ENCODE measurements at regions not wholly inside any gene's neighbourhood (a gene's known extent, or its start where the extent isn't known, plus 50 kb on each side); places are given as distances from the start of the nearest gene placed in this dataset.

DNA sequence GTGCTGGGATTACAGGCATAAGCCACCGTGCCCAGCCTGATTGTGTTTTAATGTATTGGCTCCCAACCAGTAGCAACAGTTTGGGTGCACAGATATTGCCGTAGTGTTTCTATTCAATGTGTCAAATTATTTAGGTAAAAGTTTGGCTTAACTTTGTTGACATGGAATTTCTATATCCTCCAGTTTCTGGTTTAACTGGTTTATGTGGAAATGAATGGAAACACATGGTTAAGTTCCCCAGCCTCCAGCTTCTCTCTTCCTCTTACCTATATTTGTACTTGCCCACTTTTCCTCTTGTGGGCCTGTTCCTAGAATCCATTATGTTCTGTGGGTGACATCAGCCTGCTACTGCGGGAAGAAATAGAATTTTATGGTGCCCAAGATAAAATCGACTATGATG, 53.9 kb upstream of the ESR1 start:
- H3K36me3 ChIP-seq (ENCODE audit: insufficient read depth, low read length): no peaks in the 10 kb centered on the region
- H3K27me3 ChIP-seq (ENCODE audit: insufficient read depth, low read length, poor library complexity): peaks cover 4% of the 10 kb centered on the region
- TF ChIP-seq, protein P1, sequence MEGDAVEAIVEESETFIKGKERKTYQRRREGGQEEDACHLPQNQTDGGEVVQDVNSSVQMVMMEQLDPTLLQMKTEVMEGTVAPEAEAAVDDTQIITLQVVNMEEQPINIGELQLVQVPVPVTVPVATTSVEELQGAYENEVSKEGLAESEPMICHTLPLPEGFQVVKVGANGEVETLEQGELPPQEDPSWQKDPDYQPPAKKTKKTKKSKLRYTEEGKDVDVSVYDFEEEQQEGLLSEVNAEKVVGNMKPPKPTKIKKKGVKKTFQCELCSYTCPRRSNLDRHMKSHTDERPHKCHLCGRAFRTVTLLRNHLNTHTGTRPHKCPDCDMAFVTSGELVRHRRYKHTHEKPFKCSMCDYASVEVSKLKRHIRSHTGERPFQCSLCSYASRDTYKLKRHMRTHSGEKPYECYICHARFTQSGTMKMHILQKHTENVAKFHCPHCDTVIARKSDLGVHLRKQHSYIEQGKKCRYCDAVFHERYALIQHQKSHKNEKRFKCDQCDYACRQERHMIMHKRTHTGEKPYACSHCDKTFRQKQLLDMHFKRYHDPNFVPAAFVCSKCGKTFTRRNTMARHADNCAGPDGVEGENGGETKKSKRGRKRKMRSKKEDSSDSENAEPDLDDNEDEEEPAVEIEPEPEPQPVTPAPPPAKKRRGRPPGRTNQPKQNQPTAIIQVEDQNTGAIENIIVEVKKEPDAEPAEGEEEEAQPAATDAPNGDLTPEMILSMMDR (IDR thresholded peaks at IDR 0.05; ENCODE audit: borderline replicate concordance, extremely low read depth, low read length, poor library complexity, severe bottlenecking): no peak
- no peak overlapping the region for H3K9ac ChIP-seq (ENCODE audit: low read depth, low read length)
- ATAC-seq (ENCODE audit: insufficient read depth, low read depth) (no peak), DNase-seq (no peak)
- no peaks in the 10 kb centered on the region for H3K9me3 ChIP-seq (ENCODE audit: insufficient read depth, low read length, severe bottlenecking)
- H3K4me2 ChIP-seq (ENCODE audit: insufficient read depth, low read length): no peak overlapping the region
- H2AFZ ChIP-seq (ENCODE audit: low read depth, low read length): no peak overlapping the region
- H3K4me1 ChIP-seq (ENCODE audit: insufficient read depth, low read length): no peaks in the 10 kb centered on the region
- no peaks in the 10 kb centered on the region for H4K20me1 ChIP-seq (ENCODE audit: insufficient read depth, low read length)
- H3K4me3 ChIP-seq (ENCODE audit: low read depth in 1 of 2, low read length in 2 of 2): no peak overlapping the region
- H3K79me2 ChIP-seq (ENCODE audit: insufficient read depth, low read length): no peaks in the 10 kb centered on the region
- H3K27ac ChIP-seq (ENCODE audit: low read length): no peak overlapping the region

DNA sequence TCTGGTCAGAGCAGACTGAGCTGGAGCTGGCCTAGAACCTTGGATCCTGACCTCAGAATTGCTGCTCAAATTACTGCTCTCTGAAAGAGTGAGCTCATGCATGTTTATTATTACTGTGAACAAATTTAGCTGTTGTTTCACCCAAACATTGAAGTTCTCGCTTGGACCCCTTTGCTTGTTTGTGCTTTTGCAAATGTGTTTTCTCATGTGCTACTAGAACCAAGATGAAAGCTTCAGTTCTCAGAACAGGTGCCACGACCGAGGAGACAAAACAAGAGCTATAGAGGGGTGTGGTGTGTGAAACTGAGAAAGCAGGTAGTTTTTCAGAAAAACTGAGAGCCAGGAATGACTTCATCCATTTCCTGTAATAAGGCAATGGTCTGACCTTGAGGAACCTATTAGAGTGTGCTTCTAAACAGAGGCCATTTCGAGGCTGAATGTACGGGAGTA, 50.0 kb upstream of the ESR1 start:
- no peaks in the 10 kb centered on the region for H3K4me1 ChIP-seq (ENCODE audit: insufficient read depth, low read length)
- H3K4me2 ChIP-seq (ENCODE audit: insufficient read depth, low read length): no peak overlapping the region
- DNase-seq (no peak), ATAC-seq (ENCODE audit: insufficient read depth, low read depth) (no peak)
- no peaks in the 10 kb centered on the region for H4K20me1 ChIP-seq (ENCODE audit: insufficient read depth, low read length)
- H2AFZ ChIP-seq (ENCODE audit: low read depth, low read length): no peak overlapping the region
- no peak overlapping the region for H3K9ac ChIP-seq (ENCODE audit: low read depth, low read length)
- H3K27me3 ChIP-seq (ENCODE audit: insufficient read depth, low read length, poor library complexity): no peaks in the 10 kb centered on the region
- no peak overlapping the region for H3K27ac ChIP-seq (ENCODE audit: low read length)
- no peak for TF ChIP-seq EZH2 (IDR thresholded peaks at IDR 0.05; ENCODE audit: borderline replicate concordance, low read depth, low read length, severe bottlenecking)
- TF ChIP-seq, protein P1 (IDR thresholded peaks at IDR 0.05; ENCODE audit: borderline replicate concordance, extremely low read depth, low read length, poor library complexity, severe bottlenecking): no peak
- H3K9me3 ChIP-seq (ENCODE audit: insufficient read depth, low read length, severe bottlenecking): no peaks in the 10 kb centered on the region
- no peaks in the 10 kb centered on the region for H3K36me3 ChIP-seq (ENCODE audit: insufficient read depth, low read length)
- H3K4me3 ChIP-seq (ENCODE audit: low read depth in 1 of 2, low read length in 2 of 2): no peak overlapping the region
- no peaks in the 10 kb centered on the region for H3K79me2 ChIP-seq (ENCODE audit: insufficient read depth, low read length)

Measured in DND-41 (cell line).